ENCODE measurements at regions not wholly inside any gene's neighbourhood (a gene's known extent, or its start where the extent isn't known, plus 50 kb on each side); places are given as distances from the start of the nearest gene placed in this dataset.

DNA sequence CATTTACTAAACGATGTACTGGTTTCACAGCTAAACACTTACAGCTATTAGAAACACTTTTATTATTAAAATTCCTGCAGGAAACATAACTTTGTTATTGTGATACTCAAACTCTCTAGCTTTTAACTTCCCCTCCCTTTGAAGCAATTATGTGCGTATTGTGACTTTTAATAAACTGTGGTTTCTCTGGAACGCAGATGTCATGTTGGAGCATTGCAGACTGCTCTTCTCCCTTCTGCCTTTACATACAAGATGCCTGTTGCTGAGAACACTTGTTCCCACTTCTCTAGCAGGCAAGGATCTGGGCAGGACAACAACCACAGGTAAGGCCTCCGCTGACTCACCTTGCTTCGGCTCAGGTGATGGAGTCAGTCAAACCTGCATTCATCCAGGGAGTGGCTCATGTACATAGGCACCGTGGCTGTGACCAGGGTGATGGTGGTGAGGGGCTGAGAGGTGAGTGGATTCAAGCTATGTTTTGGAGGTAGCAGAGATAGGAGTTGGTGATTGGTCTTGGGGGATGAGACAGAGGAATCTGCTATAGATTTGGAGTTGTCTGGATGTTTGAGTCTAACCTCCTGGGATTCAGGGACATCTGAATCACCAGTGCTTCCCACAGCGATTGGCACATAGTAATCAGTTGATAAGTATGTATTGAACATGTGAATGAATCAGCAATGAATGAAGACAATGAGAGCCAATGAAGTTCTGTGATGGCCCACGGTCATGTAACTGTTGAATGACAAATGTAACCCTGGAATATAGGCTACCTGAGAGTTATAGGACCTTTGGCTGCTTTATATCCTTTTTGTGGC is 106.0 kb downstream of the ADAMTS15 start:
- H3K27ac Mint-ChIP-seq = no peak overlapping the region
- no peak overlapping the region for H3K4me3 Mint-ChIP-seq

DNA sequence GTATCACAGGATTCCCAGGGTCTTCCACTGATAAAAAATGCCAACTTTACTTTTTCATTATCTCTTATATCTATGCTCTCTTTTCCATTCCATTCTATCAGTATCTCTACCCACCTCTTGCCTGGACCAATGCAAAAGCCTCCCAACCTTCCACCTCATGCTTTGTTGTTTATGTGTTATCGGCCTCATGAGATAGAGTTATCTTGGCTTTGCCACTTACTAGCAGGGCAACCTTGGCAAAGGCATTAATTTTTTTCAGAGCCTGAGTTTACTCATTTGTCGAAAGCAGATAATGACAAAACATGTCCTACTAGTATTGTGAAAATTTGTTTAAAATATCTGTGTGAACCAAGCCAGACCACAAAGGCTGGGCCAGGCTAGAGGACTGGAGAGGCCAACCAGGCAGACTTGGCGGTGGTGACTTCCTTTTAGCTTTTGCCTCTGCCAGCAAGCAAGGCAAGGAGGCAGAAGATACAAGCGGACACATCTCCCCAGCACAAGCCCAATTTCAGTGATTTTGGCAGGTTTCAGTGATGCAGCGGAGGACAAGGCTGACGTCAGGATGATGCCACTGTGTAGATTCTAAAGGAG is 106.9 kb downstream of the ADAMTS15 start:
- H3K4me3 Mint-ChIP-seq = no peak overlapping the region
- peaks cover 18% of the 10 kb centered on the region for H3K4me1 Mint-ChIP-seq
- DNase-seq = no peak
- no peak overlapping the region for H3K27ac Mint-ChIP-seq
- H3K36me3 Mint-ChIP-seq (ENCODE audit: low read depth) = no peaks in the 10 kb centered on the region
- H3K27me3 Mint-ChIP-seq (ENCODE audit: low read depth, poor library complexity) = no peaks in the 10 kb centered on the region
- H3K9me3 Mint-ChIP-seq = peaks cover 6% of the 10 kb centered on the region
- no peak for TF ChIP-seq CTCF (IDR thresholded peaks at IDR 0.05)

More for the DNA sequence above, 106.0 kb downstream of the ADAMTS15 start:
- no peak for DNase-seq
- H3K27me3 Mint-ChIP-seq (ENCODE audit: low read depth, poor library complexity) = peaks cover 4% of the 10 kb centered on the region
- TF ChIP-seq CTCF (IDR thresholded peaks at IDR 0.05) = no peak
- H3K36me3 Mint-ChIP-seq (ENCODE audit: low read depth) = no peaks in the 10 kb centered on the region
- H3K9me3 Mint-ChIP-seq = peaks cover 6% of the 10 kb centered on the region
- H3K4me1 Mint-ChIP-seq = peaks cover 15% of the 10 kb centered on the region

DNA sequence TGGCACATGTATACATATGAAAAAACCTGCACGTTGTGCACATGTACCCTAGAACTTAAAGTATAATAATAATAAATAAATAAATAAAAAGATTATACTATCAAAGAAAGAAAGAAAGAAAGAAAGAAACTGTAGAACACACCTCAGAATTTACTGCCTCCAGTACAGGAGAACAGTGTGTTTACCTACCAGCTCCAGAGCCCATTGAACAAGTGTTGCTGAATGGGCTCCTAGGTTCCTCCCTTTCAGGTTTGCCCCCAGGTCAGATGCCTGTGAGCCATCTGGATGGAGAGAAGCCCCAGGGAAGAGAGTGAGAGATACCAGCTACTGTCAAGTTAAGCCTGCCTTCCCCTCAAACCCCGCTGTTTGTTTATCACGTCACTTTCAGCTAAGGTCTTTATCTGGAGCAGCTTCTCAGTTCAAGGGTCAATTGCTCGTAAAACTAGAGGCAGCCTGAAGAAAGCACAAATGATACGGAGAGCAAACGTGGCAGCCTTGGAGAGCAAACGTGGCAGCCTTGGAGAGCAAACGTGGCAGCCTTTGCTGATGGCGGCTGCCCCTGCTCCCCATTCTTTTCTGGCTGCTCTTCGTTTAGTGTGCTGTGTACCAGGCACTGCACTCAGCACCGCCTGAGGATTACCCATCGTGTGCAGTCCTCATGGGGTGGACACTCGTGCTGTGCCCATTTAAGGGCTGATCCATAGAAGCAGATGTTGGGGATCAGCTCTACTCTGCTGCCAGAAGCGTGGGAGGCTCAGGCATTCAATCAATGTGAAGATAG is 111.7 kb downstream of the ADAMTS15 start:
- H3K4me3 Mint-ChIP-seq = no peak overlapping the region
- no peak overlapping the region for H3K27ac Mint-ChIP-seq
- no peak for TF ChIP-seq CTCF (IDR thresholded peaks at IDR 0.05)
- peaks cover 6% of the 10 kb centered on the region for H3K9me3 Mint-ChIP-seq
- DNase-seq = no peak
- H3K27me3 Mint-ChIP-seq (ENCODE audit: low read depth, poor library complexity) = no peaks in the 10 kb centered on the region
- H3K36me3 Mint-ChIP-seq (ENCODE audit: low read depth) = no peaks in the 10 kb centered on the region
- H3K4me1 Mint-ChIP-seq = peaks cover 18% of the 10 kb centered on the region

- H3K27ac Mint-ChIP-seq = no peak overlapping the region
- no peak for TF ChIP-seq CTCF (IDR thresholded peaks at IDR 0.05)
- peaks cover 6% of the 10 kb centered on the region for H3K9me3 Mint-ChIP-seq
- no peak for DNase-seq
- no peaks in the 10 kb centered on the region for H3K36me3 Mint-ChIP-seq (ENCODE audit: low read depth)
- peaks cover 22% of the 10 kb centered on the region for H3K4me1 Mint-ChIP-seq
- H3K27me3 Mint-ChIP-seq (ENCODE audit: low read depth, poor library complexity) = no peaks in the 10 kb centered on the region
- H3K4me3 Mint-ChIP-seq = no peak overlapping the region
Observed at GRCh38 chr11:130560781-130561109, 112.3 kb downstream of the ADAMTS15 start.

- Mint-ChIP-seq H3K27ac (no peak overlapping the region), H3K4me3 (no peak overlapping the region), H3K27me3 (ENCODE audit: low read depth, poor library complexity) (no peaks in the 10 kb centered on the region), H3K9me3 (peaks cover 6% of the 10 kb centered on the region), H3K4me1 (peaks cover 22% of the 10 kb centered on the region), H3K36me3 (ENCODE audit: low read depth) (no peaks in the 10 kb centered on the region)
- no peak for TF ChIP-seq CTCF (IDR thresholded peaks at IDR 0.05)
- no peak for DNase-seq
Observed at GRCh38 chr11:130561441-130561881, 113.0 kb downstream of the ADAMTS15 start.
